Keratinocyte (primary cell): ENCODE measurements at regions not wholly inside any gene's neighbourhood (a gene's known extent, or its start where the extent isn't known, plus 50 kb on each side); places are given as distances from the start of the nearest gene placed in this dataset.

ENCODE experiments used
- DNase-seq: peaks from one replicate; pipeline ENCODE4 v3.0.0-alpha.2; 2011; ENCODE audit warnings: low read depth, missing footprints, low spot score
- FAIRE-seq: peaks from 2 replicates; lab custom pipeline; 2011; peaks lifted over from hg19 to GRCh38; lab: Jason Lieb, UNC
- H2AFZ ChIP-seq: 2 replicates; pipeline ENCODE4 v1.6.0; 2012; ENCODE audit warnings: low read length, control low read depth, inconsistent platforms; ENCODE audit not compliant: control insufficient read depth
- H3K27ac ChIP-seq: 2 replicates; pipeline ENCODE4 v1.5.1; 2011; ENCODE audit warnings: low read length; ENCODE audit not compliant: control insufficient read depth, insufficient read depth
- H3K27me3 ChIP-seq: 3 replicates; pipeline ENCODE4 v1.6.0; 2011; ENCODE audit warnings: low read length; ENCODE audit not compliant: control insufficient read depth, insufficient read depth; ENCODE audit errors: extremely low read depth
- H3K36me3 ChIP-seq, 2 experiments: 2 replicates in 1 of 2; 3 replicates in 1 of 2; pipeline ENCODE4 v1.5.1; 2011; ENCODE audit warnings: low read length in 2 of 2, mild to moderate bottlenecking in 1 of 2; ENCODE audit not compliant: control insufficient read depth in 2 of 2, insufficient read depth in 2 of 2; ENCODE audit errors: extremely low read depth in 1 of 2
- H3K4me1 ChIP-seq: 3 replicates; pipeline ENCODE4 v1.5.1; 2011; ENCODE audit warnings: low read length; ENCODE audit not compliant: control insufficient read depth, insufficient read depth; ENCODE audit errors: extremely low read depth
- H3K4me2 ChIP-seq: 3 replicates; pipeline ENCODE4 v1.6.0; 2011; ENCODE audit warnings: low read depth, low read length; ENCODE audit not compliant: control insufficient read depth, insufficient read depth; ENCODE audit errors: extremely low read depth
- H3K4me3 ChIP-seq, 3 experiments: fragments of 200-600 bp in 1 of 3; sonication (generic) in 1 of 3; 2 replicates in 2 of 3; 3 replicates in 1 of 3; pipeline ENCODE4 v1.5.1; 2011 to 2016; ENCODE audit warnings: low read length in 3 of 3, mild to moderate bottlenecking in 3 of 3, control low read depth in 2 of 3, inconsistent platforms in 1 of 3, low read depth in 1 of 3, mixed read lengths in 1 of 3, mixed run types in 1 of 3, moderate library complexity in 1 of 3; ENCODE audit not compliant: control insufficient read depth in 2 of 3, insufficient read depth in 2 of 3; ENCODE audit errors: extremely low read depth in 1 of 3
- H3K79me2 ChIP-seq: 2 replicates; pipeline ENCODE4 v1.6.0; 2012; ENCODE audit warnings: low read length; ENCODE audit not compliant: control insufficient read depth, insufficient read depth
- H3K9ac ChIP-seq: 3 replicates; pipeline ENCODE4 v1.6.0; 2011; ENCODE audit warnings: low read length; ENCODE audit not compliant: control insufficient read depth, insufficient read depth; ENCODE audit errors: extremely low read depth
- H3K9me1 ChIP-seq: 3 replicates; pipeline ENCODE4 v1.6.0; 2011; ENCODE audit warnings: low read length; ENCODE audit not compliant: control insufficient read depth, insufficient read depth; ENCODE audit errors: extremely low read depth
- H3K9me3 ChIP-seq: 2 replicates; pipeline ENCODE4 v1.5.1; 2012; ENCODE audit warnings: low read depth, low read length; ENCODE audit not compliant: control insufficient read depth
- H4K20me1 ChIP-seq: 3 replicates; pipeline ENCODE4 v1.6.0; 2011; ENCODE audit warnings: low read length; ENCODE audit not compliant: control insufficient read depth, insufficient read depth; ENCODE audit errors: extremely low read depth
- CTCF ChIP-seq, 3 experiments: IDR thresholded peaks in 1 of 3; conservative IDR thresholded peaks in 1 of 3; optimal IDR thresholded peaks in 1 of 3; 2 replicates in 2 of 3; 3 replicates in 1 of 3; pipeline versions ENCODE3 to v1.5.1; 2011; ENCODE audit warnings: low read length in 3 of 3, mild to moderate bottlenecking in 3 of 3, moderate library complexity in 2 of 3, control low read depth in 1 of 3, inconsistent platforms in 1 of 3; ENCODE audit not compliant: insufficient read depth in 2 of 3; ENCODE audit errors: extremely low read depth in 1 of 3
- EZH2 ChIP-seq: IDR thresholded peaks from one replicate; pipeline ENCODE4 v1.6.1; 2012; ENCODE audit warnings: inconsistent platforms, mild to moderate bottlenecking, low read length, moderate library complexity
- dilution Hi-C: fragments of 300-500 bp; cut with MboI; formaldehyde crosslinking; loops from one replicate; pipeline ENCODE4 v1.7.0; 2020; ENCODE audit warnings: low sequenced_read_pairs; ENCODE audit not compliant: extremely low pct_ligation_motif_present

GRCh38 chr6:150747155-150747554, 118.3 kb upstream of the MTHFD1L start:
- Histone ChIP-seq H4K20me1 (no peaks in the 10 kb centered on the region), H3K4me3 (no peak overlapping the region), H3K36me3 (no peaks in the 10 kb centered on the region), H3K9ac (no peak overlapping the region), H3K4me1 (no peaks in the 10 kb centered on the region), H3K9me3 (no peaks in the 10 kb centered on the region), H3K9me1 (no peaks in the 10 kb centered on the region), H3K4me2 (no peak overlapping the region), H3K27me3 (no peaks in the 10 kb centered on the region), H2AFZ (no peak overlapping the region), H3K27ac (no peak overlapping the region), H3K79me2 (no peaks in the 10 kb centered on the region)
- DNase-seq (no peak), FAIRE-seq (no peak)
- dilution Hi-C loops = no loop called here
- TF ChIP-seq EZH2 = no peak
- no peak for TF ChIP-seq CTCF (optimal IDR thresholded peaks at IDR 0.05 in 1 of 3, IDR thresholded peaks at IDR 0.05 in 1 of 3, conservative IDR thresholded peaks at IDR 0.05 in 1 of 3; ENCODE audit: extremely low read depth in 1 of 3, insufficient read depth in 2 of 3, low read length in 3 of 3)

DNA sequence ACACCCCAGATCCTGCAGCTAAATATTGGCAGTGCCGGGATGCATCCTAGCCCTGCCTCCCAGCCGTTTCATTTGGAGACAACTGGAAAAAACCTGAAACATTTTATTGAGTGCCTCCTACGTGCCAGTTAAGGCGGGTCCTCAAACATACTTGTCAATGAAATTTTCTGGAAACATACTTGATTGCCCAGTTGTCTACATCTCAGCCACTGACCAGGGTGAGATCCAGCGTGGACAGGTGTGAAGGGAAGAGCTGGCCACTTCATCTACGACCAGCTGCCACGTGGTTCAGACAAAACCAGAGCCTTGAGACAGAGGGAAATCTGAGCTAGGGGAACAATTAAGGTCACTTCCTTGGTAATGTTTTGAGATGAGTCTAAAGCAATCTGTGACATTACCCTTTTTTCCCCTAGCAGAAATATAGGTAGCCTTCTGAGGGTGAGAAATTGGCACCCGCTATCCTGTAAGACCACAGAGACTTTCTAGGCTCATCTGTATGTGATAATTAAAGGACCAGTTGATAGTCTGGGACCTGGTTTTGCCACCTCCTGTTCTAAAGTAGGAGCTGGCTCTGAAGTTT, 116.3 kb upstream of the MTHFD1L start:
- Histone ChIP-seq H3K27me3 (no peaks in the 10 kb centered on the region), H3K4me3 (no peak overlapping the region), H3K27ac (no peak overlapping the region), H3K4me1 (no peaks in the 10 kb centered on the region), H3K9me3 (no peaks in the 10 kb centered on the region), H3K79me2 (no peaks in the 10 kb centered on the region), H3K9me1 (no peaks in the 10 kb centered on the region), H3K4me2 (no peak overlapping the region), H4K20me1 (no peaks in the 10 kb centered on the region), H3K9ac (no peak overlapping the region), H3K36me3 (no peaks in the 10 kb centered on the region), H2AFZ (no peak overlapping the region)
- dilution Hi-C loops = no loop called here
- no peak for FAIRE-seq
- DNase-seq = no peak
- TF ChIP-seq CTCF (optimal IDR thresholded peaks at IDR 0.05 in 1 of 3, IDR thresholded peaks at IDR 0.05 in 1 of 3, conservative IDR thresholded peaks at IDR 0.05 in 1 of 3; ENCODE audit: extremely low read depth in 1 of 3, insufficient read depth in 2 of 3, low read length in 3 of 3) (no peak), EZH2 (no peak)
